Right hindlimb (tissue), 1 donor: ENCODE measurements at regions not wholly inside any gene's neighbourhood (a gene's known extent, or its start where the extent isn't known, plus 50 kb on each side); places are given as distances from the start of the nearest gene placed in this dataset.
"Not testable (repeated sequence)": the region's sequence is repeated elsewhere in the genome, so short reads cannot be mapped to it uniquely, and the experiment has no call there.

ENCODE experiments used
- DNase-seq: peaks from one replicate; pipeline ENCODE4 v3.0.0-alpha.2; 2018

DNA sequence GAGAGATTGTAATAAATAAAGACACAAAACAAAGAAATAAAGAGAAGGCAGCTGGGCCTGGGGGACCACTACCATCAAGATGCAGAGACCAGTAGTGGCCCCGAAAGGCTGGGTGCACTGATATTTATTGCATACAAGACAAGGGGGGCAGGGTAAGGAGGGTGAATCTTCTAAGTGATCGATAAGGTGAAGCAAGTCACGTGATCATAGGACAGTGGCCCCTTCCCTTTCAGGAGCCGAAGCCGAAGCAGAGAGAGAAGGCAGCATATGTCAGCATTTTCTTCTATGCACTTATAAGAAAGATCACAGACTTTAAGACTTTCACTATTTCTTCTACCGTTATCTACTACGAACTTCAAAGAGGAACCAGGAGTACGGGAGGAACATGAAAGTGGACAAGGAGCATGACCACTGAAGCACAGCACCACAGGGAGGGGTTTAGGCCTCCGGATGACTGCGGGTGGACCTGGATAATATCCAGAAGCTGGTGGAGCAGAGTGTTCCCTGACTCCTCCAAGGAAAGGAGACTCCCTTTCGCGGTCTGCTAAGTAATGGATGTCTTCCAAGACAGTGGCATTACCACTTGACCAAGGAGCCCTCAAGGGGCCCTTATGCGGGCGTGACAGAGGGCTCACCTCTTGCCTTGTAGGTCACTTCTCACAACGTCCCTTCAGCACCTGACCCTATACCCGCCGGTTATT, 126.4 kb downstream of the RBM46 start:
- not testable (repeated sequence) for DNase-seq

DNA sequence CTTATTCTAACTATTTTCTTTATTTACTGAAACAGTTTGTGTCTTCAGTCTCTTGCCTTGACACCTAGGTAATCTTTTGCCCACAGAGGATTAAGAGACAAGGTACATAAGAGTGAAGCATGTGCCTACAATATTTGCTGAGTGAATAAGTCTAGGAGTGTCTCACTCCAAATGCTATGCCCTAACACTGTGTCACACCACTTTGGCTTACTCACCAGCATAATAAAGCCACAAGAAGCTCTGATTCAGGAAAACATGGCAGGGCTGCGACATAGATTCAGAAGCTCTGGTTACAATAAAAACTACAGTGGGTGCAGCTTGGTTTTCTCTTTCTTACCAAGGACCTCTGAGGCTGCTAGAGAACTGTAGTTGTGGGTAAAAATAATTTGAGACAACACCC, 127.1 kb downstream of the RBM46 start:
- DNase-seq, result no peak

DNA sequence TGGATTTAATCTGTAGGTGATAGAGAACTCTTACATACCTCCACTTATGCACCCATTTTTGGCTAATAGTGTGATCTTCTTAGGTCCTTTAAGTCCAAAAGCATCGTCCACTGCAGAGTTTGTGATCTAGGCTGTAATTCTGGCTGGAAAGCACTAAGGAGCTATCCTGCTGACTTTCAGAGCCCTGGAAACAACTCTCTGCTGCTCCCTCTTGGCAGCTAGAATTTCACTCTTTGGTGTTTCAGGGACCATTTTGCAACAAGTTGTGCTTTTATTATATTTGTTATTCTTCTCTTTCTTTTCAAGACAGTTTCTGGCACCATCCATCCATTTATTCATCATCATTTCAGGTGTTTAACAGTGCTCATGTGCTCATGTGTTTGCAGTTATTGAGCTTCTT, 130.0 kb downstream of the RBM46 start:
- DNase-seq, result no peak

DNA sequence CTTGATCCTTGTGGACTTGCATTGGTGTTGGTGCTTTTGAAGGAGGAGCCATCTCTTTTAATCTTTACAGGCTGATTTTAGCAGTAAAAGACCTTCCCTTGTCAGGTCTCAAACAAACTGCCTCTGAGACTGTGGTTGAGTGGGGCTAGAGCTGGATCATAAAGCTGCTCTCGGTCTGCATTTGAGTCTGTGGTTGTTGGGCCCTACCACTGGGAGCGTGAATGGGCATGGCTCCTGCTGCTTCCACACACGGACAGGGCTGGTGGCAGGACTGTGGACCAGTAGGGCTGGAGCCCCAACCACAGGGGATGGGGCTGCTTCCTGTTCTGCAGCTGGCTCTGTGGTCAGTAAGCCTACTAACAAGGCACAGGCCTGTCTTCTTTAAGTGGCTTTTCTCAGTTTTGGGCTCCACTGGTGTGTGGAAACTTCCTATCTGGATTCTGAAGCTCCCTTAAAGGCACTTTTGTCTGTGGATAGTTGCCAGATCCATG, 130.6 kb downstream of the RBM46 start:
- DNase-seq, result no peak

DNA sequence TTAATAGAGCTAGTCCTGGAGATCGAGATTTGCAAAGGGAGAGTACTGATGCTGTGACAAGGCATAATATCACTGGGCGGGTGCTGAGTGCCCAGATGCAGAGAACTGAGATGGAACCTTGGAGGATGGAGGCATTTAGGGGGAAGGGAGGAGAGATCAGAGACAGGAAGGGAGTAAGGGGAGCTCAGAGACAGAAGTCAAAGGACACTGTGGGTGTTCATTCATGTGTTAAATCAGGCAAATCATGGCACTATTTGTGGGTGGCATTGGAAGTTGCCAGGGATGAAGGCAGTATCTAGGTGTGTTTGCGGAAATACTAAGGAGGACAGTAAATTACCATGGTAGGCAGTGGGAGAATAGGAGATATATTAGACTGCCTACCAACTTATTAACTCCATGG, 135.0 kb downstream of the RBM46 start:
- DNase-seq, result no peak

DNA sequence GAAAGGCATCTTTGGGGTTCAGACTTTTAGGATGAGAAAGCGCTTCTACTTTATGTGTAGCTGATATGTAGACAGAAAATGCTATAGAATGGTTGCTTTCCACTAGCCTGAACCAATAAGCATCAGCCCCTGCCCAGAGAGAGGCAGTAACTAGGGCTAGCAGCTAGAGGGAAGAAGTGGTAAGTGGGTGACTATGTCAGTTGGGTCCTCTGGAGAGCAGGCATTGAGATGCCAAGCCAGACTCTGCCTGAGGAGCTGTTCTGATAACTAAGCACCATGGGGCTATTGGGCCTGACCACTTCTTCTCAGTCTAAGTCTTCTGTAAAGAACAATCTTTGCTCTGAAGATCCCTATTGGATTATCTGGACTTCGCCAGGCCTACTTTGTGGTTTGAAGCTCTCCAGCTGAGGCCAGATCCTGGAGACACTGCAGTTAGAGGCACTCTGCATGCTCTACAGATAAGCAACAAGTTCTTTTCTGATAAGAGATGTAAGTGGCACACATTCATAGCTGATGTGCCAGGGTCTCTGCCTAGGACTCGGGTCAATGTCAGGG, 146.1 kb downstream of the RBM46 start:
- no peak for DNase-seq

DNA sequence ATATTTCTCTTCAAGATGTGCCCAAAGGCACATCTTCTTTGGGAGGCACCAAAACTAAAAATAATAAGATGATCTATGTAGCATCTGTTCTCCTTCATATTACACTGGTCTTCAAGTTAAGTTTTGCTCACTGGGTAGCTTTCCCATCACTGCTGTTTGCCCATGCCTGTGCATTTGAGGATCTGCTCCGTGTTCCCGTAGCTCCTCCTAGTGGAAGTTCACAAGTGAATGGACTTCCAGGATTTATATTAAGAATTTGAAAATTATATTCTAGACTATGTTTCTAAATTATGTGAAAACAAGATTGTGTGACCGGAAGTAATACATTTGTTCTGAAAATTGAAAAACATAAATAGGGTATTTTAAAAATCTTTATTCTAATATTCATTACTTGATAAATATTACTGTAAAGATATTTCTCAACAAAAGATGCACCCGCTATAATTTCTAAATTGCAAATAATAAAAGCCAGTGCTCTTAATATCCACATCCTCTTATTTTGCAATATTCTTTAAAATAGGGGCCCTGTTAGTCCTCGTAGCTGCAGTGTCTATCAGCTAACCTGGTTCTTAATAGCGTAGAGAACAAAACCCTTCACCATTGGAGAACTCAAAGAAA, 147.7 kb downstream of the RBM46 start:
- no peak for DNase-seq

DNA sequence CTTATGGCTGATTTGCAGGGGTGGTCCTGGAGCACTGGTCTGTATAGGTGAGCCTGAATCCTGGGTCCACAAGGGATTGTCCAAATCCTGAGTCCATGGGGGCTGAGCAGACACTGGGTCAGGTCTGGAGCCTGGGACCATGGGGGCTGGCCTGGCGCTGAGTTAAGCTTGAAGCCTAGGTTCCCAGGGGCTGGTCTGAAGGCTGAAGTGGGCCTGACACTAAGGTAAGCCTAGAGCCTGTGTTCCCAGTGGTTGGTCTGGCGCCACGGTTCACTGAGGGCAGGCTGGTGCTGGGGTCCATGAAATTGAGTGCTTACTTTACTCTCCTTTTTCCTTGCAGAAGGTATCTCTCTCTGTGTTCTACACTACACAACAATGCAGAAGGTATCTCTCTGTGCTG, 155.8 kb downstream of the RBM46 start:
- DNase-seq, result no peak

DNA sequence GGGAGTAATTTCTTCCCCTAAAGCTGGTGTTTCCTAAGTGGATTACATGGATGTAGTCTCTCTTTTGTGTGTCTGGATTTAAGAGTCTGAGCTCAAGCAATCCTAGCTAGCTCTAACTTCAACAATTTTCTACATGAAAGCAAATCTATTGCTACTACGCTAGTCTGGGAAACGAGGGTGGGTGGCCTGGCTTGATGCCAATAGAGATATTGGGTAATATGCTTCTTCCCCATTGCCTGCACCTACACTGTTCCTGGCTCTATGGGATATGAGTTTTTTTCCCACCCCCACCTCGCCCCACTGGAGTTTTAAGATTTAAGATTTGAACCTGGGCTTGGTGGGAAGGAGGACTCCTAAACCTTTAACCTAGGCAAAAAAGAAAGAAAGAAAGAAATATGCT, 158.8 kb downstream of the RBM46 start:
- no peak for DNase-seq

DNA sequence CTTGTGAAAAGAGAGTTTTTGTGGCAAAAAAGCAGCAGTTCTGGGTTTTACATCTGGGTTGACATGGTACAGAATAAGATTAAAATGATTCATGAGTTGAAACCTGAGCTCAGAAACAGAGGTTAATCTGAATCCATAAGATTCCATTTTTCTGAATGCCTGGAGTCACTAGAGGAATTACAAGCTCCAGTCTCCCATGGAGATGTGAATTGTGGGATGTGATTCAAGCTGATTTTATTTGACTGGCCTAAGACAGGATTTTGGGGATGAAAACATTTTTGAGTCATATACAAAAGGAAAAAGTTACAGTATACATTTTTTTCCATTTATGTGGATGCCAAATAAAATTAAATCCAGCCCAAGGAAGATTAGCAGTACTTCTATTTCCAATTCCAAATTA, 161.1 kb downstream of the RBM46 start:
- DNase-seq, result no peak

DNA sequence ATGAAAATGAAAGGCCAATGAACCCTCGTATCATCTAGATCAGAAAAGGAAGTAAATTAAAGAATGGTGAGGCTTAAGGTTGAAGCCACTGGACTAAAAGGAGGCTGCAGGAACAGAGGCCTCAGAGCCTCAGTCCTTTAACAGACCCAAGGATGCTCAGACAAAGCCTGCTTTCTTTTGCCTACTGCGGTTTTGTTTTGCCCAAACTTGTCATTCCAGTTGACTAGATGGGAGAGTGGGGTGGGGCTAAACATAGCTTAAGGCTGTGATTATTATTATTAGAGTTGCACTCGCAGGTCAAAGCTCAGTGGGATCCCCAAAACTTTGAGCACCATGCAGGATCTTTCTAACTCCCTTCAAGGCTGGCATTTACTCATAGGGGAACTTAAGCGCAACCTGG, 163.9 kb downstream of the RBM46 start:
- no peak for DNase-seq

DNA sequence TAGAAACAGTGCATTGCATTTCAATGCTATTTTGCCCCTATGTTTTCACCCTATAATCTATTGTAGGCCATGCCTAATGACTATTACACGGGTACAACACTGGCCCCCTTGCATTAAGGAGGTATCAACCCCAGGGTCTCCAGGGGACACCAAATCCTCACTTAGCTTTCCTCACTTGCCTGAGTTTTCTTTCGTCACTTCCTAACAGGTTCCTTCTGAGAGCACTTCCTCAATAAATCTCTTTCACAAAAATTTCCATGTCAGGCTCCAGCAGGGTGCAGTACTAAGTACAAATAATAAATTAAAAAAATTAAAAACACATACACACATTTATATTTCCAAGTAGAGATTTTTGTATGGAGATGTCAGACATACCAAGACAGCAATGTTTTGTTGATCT, 165.0 kb downstream of the RBM46 start:
- DNase-seq, result no peak

DNA sequence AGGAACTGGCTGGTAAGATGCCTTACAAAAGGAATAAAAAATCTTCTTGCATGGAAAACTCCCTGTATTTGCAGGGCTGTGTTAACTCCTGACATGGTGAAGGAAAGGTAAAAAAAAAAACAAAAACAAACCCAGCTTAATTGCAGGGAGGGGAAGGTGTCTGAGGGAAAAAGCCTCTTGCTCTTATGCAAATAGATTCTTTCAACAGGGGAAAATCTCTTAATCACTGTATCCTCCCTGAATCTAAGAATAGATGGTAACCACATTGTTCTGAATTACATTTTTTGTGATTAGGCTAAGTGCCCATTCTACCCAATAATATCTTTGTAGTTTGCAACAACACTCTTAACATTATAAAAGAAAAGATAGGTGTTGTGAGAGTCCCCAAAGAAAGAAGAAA, 172.6 kb downstream of the RBM46 start:
- DNase-seq, result no peak

DNA sequence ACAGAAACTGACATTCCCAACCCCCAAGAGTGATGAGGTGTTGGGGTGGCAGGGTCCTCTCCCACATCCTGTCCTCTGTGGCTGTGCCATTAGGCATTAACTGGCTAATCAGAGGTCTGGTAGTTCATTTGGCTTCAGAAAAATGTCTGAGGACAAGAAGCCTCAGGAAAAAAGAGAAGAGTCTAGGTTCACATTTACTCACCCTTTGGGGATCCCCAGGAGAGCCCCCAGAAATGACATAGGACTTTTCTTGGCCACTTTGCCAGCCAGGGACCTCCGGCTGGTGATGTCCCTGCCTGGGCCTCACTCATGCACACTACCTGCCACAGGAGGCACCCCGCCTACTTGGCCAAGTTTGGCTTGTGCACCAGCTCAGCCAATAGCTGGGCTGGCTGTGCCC, 173.0 kb downstream of the RBM46 start:
- no peak for DNase-seq

DNA sequence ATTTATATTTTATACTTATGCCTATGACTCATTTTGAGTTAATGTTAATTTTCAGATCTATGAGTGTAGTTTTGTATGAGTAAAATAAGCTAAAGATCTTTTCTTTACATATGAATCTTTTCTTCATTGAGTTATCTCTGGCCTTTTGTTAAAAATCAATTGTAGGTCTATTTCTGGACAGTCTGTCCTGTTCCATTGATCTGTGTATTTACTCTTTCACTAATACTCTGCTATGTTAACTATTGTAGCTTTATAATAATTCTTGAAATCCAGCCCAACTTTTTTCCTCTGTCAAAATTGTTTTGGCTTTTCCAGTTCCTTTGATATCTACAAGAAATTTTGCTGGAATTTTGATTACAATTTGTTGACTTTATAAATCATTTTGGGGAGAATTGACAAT, 177.0 kb downstream of the RBM46 start:
- no peak for DNase-seq

DNA sequence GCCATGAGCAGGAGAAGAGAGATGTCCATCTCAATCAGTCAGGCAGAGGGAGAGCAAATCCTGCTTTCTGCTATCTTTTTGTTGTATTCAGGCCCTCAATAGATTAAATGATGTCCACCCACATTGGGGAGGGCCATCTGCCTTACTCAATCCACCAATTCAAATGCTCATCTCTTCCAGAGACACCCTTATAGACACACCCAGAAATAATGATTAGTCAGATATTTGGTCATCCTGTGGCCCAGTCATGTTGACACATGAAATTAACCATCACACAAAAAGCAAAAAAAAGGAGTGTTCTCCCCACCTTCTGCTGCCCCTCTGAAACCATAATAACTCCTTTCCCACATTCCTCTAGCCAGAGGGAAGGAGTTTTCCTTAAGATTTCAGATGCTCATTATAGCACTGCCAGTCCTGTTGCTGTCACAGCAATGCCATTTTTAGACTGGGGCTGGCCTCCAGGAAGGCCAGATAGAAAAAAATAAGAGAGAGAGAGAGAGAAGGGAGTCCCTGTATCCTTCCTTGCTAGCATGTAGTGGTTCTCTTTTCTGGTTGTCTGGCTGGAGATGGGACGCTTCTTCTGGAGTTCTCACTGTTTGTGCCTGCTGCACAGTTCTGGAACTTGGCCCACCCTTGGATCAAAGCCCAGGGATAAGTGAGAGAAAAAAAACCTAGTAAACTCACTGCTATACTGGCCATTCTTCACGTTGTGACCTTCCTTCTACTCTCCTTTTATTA, 177.7 kb downstream of the RBM46 start:
- DNase-seq, result peak; percentile 65

DNA sequence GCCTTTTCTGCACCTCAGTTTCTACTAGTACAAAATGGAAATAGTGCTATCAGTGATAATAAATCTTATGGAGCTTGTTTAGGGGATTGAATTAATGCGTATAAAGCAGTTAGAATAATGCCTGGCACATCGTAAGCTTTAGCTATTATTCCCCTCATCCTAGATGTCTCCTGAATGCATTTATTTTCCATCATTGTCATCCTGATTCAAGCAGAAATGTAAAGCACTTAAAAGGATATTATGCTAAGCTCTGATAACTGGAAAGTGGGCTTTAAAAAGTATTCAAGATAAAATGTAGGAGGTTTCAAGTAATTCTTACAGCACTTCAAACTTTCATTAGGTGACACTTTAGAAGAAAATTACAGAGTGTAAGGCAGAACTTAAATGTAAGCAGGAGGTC, 178.7 kb downstream of the RBM46 start:
- no peak for DNase-seq

DNA sequence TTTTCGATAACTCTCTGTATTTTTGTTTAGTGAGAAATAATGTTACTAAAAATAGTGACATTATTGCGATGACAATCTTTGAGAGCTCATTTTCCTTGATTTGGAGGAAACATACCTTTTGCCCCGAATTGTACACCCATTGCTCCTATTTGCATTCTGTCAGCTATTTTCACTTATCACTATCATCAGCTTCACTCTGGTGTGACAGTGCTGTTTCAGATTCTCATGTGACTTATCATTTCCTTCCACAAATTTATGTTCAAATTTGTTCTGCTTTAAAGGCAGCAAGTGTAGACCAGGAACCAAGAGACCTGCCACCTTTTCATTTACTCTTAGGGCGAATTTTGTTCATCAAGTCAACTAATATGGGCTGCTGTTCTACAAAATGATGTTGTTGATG, 179.4 kb downstream of the RBM46 start:
- DNase-seq, result no peak

DNA sequence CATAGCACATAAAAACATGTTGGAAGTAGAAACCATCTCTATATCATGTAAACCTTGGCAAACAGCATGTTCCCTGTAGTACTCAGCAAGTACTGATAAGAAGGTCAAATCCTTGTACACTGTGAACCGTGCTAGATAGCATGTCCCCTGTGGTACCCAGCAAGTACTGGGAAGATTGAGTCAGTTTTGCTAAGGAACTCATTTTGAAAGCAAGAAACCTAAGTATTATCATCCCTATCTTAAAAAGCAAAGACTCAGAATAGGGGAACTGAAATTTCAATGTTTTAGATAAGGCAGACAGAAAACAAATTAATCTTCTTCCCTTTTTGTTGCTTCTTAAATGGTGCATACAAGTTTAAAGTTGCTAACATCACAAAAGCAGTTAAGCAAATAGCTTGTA, 180.2 kb downstream of the RBM46 start:
- DNase-seq, result no peak

DNA sequence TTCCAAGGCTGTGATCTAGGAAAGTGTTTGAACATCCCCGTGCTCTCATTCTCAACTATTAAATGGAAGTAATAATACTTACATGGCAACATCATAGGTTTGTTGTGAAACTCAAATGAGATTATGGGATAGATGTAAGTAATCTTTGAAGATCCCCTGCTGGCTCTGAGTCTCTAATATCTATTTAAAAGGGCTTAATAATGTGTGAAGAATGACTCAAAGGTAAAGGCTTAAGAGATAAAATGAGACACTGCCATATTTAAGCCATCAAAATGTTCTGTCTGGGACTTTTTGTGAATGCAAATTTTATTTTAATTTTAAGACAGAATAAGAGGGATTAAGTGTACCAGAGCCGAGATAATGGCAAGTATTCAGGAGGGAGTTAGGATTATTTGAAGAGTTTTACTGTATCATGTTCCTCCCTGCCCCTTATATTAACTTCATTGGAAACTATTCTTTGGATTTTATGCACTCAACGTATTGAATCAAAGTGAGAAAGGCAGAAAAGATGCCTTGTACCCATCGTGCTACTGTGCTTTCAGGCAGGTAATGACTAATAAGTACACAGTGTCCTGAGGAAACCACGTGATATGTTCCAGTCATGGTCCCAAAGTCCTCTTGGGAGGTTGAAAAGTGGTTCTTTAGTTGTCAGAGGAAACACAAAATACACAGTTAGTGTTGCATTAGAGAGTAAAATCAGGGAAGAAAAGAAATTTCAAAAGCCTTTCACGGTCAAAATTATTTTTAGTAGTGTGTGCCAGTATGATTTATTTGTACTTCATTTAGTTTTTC, 192.4 kb downstream of the RBM46 start:
- no peak for DNase-seq

DNA sequence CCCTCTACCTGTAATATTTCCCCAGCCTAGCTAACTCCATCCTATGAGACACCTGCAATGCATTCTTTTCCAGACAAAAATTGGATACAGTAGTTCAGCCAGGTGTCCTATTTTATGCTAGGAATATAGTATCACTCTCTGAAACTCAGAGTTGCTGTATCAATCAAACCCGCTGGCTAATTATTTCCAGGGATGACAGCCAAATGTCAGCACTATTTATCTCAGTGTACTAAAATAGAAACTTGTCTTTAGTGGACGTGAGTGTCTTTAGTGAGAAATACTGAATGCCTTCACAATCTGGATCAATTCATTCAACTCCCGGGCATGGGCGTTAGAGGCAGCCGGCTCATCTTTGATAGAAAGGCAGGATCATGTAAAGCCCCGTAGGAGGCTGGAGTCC, 196.2 kb downstream of the RBM46 start:
- no peak for DNase-seq

DNA sequence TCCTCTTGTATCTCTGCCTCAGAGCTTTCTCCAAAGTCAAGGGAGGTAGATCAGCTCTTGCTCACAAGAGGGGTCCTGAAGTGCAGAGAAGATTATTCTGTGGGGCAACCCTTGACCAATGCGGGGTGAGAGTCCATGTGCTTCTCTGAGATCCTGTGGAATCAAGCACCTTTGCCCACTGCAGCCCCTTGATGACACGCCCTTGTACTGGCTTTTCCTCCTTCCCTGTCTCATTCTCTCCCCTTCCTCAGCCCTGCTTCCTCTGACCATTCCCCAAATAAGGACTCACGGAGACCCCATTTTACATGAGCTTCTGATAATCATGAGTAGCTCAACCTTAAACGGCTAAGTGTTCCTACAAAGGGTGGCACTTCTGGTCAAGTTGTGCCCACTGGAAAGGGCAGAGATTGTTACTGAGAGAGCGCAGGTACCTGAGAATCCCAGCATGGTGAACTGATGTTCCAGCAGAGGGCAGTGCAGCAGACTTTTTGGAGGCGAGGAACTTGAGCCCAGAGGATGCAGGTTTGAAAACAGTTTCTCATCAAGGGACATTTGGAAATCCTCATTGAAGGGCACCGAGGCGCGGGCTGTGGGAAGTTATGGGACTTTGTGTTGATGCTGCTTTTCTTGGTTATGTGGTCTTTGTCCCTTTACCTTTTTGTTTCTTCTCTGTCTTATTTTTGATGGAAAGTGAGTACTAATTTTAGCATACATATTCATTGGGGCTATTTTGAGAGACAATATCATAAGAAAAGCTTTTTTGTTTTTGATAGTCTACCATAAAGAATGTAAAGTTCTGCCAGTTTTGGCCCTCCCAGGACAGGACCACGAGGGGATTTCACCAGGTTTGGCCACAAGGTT, 201.3 kb downstream of the RBM46 start:
- DNase-seq, result peak; percentile 57
